Ascending aorta (tissue), 2 donors: ENCODE measurements at regions not wholly inside any gene's neighbourhood (a gene's known extent, or its start where the extent isn't known, plus 50 kb on each side); places are given as distances from the start of the nearest gene placed in this dataset.

Experiments used
- DNase-seq, 2 donors: peaks; one replicate each; pipeline ENCODE4 v3.0.0-alpha.2; 2019; ENCODE audit warnings: low spot score in 2 of 2
- H3K27ac ChIP-seq, 2 donors: fragments of 200-600 bp; sonication (generic); one replicate each; pipeline ENCODE4 v1.5.1; 2016 to 2017; ENCODE audit warnings: mild to moderate bottlenecking in 1 of 2
- H3K27me3 ChIP-seq: fragments of 200-600 bp; sonication (generic); one replicate; pipeline ENCODE4 v1.5.1; 2017
- H3K36me3 ChIP-seq, 2 donors: fragments of 200-600 bp; sonication (generic); one replicate each; pipeline ENCODE4 v1.5.1; 2016
- H3K4me1 ChIP-seq, 2 donors: fragments of 200-600 bp; sonication (generic); one replicate each; pipeline ENCODE4 v1.5.1; 2016 to 2017; ENCODE audit warnings: mild to moderate bottlenecking in 1 of 2
- H3K4me3 ChIP-seq, 2 donors: fragments of 200-600 bp; sonication (generic); one replicate each; pipeline ENCODE4 v1.5.1; 2016 to 2017; ENCODE audit warnings: mild to moderate bottlenecking in 1 of 2
- H3K9me3 ChIP-seq, 2 donors: fragments of 200-600 bp; sonication (generic); one replicate each; pipeline ENCODE4 v1.5.1; 2016
- CTCF ChIP-seq, 3 experiments: fragments of 200-600 bp in 2 of 3; fragments of 450-650 bp in 1 of 3; sonication (generic) in 2 of 3; IDR thresholded peaks; one replicate each; pipeline ENCODE4 v1.5.1; 2016 to 2019; ENCODE audit warnings: antibody characterized with exemption in 3 of 3, mild to moderate bottlenecking in 1 of 3, moderate library complexity in 1 of 3
- intact Hi-C: fragments of 100-400 bp; cut with DNase I; formaldehyde crosslinking; loops from one replicate; pipeline ENCODE4 v1.15.1; 2023

GRCh38 chrX:149992918-149993317 lies 54.6 kb upstream of the EOLA2 start:
- Histone ChIP-seq H3K4me1 (no peaks in the 10 kb centered on the region), H3K27me3 (no peaks in the 10 kb centered on the region), H3K27ac (no peak overlapping the region), H3K9me3 (no peaks in the 10 kb centered on the region), H3K36me3 (no peaks in the 10 kb centered on the region), H3K4me3 (no peak overlapping the region)
- no peak for DNase-seq
- no peak for TF ChIP-seq CTCF (IDR thresholded peaks at IDR 0.05)
- intact Hi-C loops, result no loop called here

DNA sequence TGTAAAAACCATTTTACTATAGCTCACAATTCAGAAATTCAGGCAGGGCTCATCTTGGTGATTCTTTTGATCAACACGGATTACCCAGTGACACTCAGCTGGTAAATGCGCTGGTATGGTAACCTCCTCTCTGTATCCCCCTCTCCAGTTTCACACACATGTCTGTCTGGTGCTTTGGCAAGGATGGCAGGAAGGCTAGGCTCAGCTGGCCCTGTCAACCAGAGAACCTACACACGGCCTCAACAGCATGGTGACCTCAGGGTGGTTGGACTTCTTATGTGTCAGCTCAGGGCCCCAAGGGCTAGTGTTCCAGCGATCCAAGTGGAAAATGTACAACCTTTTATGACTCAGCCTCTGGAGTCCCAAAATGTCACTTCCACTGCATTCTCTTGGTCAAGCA lies 55.7 kb upstream of the EOLA2 start:
- H3K4me3 ChIP-seq, result no peak overlapping the region

GRCh38 chrX:149996515-149996914 lies 58.2 kb upstream of the EOLA2 start:
- no peak for TF ChIP-seq CTCF (IDR thresholded peaks at IDR 0.05)
- Histone ChIP-seq H3K9me3 (no peaks in the 10 kb centered on the region), H3K27ac (no peak overlapping the region), H3K4me1 (no peaks in the 10 kb centered on the region), H3K4me3 (no peak overlapping the region), H3K36me3 (no peaks in the 10 kb centered on the region), H3K27me3 (no peaks in the 10 kb centered on the region)
- intact Hi-C loops, result no loop called here
- no peak for DNase-seq

More for the DNA sequence above, 55.7 kb upstream of the EOLA2 start:
- no peak overlapping the region for H3K27ac ChIP-seq
- no peaks in the 10 kb centered on the region for H3K4me1 ChIP-seq
- no peaks in the 10 kb centered on the region for H3K27me3 ChIP-seq
- no peak for DNase-seq
- no peaks in the 10 kb centered on the region for H3K36me3 ChIP-seq
- no peak for TF ChIP-seq CTCF (IDR thresholded peaks at IDR 0.05)
- intact Hi-C loops, result no loop called here
- no peaks in the 10 kb centered on the region for H3K9me3 ChIP-seq

DNA sequence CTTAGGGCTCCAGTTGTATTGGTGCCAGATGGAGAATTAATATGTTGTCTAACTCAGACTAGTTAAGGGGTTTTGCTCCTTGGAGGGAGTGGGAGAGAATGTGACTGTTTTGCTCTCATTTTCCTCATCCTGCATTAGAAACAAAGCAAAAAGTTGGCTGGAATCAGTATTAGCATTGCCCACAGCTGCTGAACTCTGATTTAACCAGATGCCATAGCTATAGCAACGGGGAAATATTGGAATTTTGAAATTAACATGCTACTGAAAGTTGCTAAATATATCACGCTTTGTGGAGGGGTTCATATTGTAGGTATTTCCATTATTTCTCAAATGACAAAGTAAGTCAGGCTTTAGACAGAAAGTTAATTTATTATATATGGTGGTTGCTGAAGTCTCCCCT lies 66.7 kb upstream of the EOLA2 start:
- TF ChIP-seq CTCF (IDR thresholded peaks at IDR 0.05), result no peak
- H3K27ac ChIP-seq, result no peak overlapping the region
- no peaks in the 10 kb centered on the region for H3K9me3 ChIP-seq
- H3K4me3 ChIP-seq, result no peak overlapping the region
- no peaks in the 10 kb centered on the region for H3K4me1 ChIP-seq
- no peaks in the 10 kb centered on the region for H3K27me3 ChIP-seq
- H3K36me3 ChIP-seq, result no peaks in the 10 kb centered on the region
- DNase-seq, result no peak
- intact Hi-C loops, result no loop called here

GRCh38 chrX:150007356-150007755 lies 69.1 kb upstream of the EOLA2 start:
- no peaks in the 10 kb centered on the region for H3K9me3 ChIP-seq
- no peaks in the 10 kb centered on the region for H3K4me1 ChIP-seq
- no peaks in the 10 kb centered on the region for H3K27me3 ChIP-seq
- intact Hi-C loops, result no loop called here
- no peak overlapping the region for H3K4me3 ChIP-seq
- DNase-seq, result no peak
- H3K27ac ChIP-seq, result no peak overlapping the region
- TF ChIP-seq CTCF (IDR thresholded peaks at IDR 0.05), result no peak
- H3K36me3 ChIP-seq, result no peaks in the 10 kb centered on the region

GRCh38 chrX:150012647-150013381 lies 74.5 kb upstream of the EOLA2 start:
- no peaks in the 10 kb centered on the region for H3K36me3 ChIP-seq
- H3K9me3 ChIP-seq, result no peaks in the 10 kb centered on the region
- no peaks in the 10 kb centered on the region for H3K4me1 ChIP-seq
- no peak overlapping the region for H3K27ac ChIP-seq
- intact Hi-C loops, result no loop called here
- H3K4me3 ChIP-seq, result no peak overlapping the region
- DNase-seq, result no peak
- TF ChIP-seq CTCF (IDR thresholded peaks at IDR 0.05), result no peak
- no peaks in the 10 kb centered on the region for H3K27me3 ChIP-seq
